ENCODE measurements at regions not wholly inside any gene's neighbourhood (a gene's known extent, or its start where the extent isn't known, plus 50 kb on each side); places are given as distances from the start of the nearest gene placed in this dataset.

- TF ChIP-seq SIN3A (IDR thresholded peaks at IDR 0.05; ENCODE audit: borderline replicate concordance, low read depth, low read length) (no peak), POLR2AphosphoS5 (IDR thresholded peaks at IDR 0.05; ENCODE audit: low read depth, low read length) (peak; percentile 57; the same call in 1 of the 2 replicates), TAF1 (IDR thresholded peaks at IDR 0.05; ENCODE audit: borderline replicate concordance, low read depth, low read length) (no peak), CTCF (IDR thresholded peaks at IDR 0.05) (no peak), GATA2 (CRISPR knock-in tag; IDR thresholded peaks at IDR 0.05) (peak; percentile 93), EZH2phosphoT487 (IDR thresholded peaks at IDR 0.05; ENCODE audit: borderline replicate concordance, low read depth) (no peak), NFIC (IDR thresholded peaks at IDR 0.05; ENCODE audit: borderline replicate concordance) (peak; percentile 69), JUND (IDR thresholded peaks at IDR 0.05) (no peak), SMC3 (IDR thresholded peaks at IDR 0.05; ENCODE audit: low read depth, low read length) (no peak), EP300 (IDR thresholded peaks at IDR 0.05; ENCODE audit: borderline replicate concordance in 1 of 2, low read depth in 1 of 2, low read length in 1 of 2) (peak; percentile 59 to 91; a peak in 3 of 4 replicates), MAX (IDR thresholded peaks at IDR 0.05; ENCODE audit: low read depth) (no peak), RXRA (IDR thresholded peaks at IDR 0.05; ENCODE audit: borderline replicate concordance, low read depth) (no peak), RFX5 (IDR thresholded peaks at IDR 0.05; ENCODE audit: low read length) (no peak), MEF2A (IDR thresholded peaks at IDR 0.05; ENCODE audit: borderline replicate concordance, low read depth) (no peak)
These were observed 546.8 kb downstream of the ETS1 start for GRCh38 chr11:128040603-128041002.

All from SK-N-SH (cell line).